H4 (cell line): ENCODE measurements at regions not wholly inside any gene's neighbourhood (a gene's known extent, or its start where the extent isn't known, plus 50 kb on each side); places are given as distances from the start of the nearest gene placed in this dataset.
"Not testable (repeated sequence)": the region's sequence is repeated elsewhere in the genome, so short reads cannot be mapped to it uniquely, and the experiment has no call there.

Experiments
- DNase-seq: peaks from one replicate; pipeline ENCODE4 v3.0.0-alpha.2; 2015; ENCODE audit warnings: low spot score

DNA sequence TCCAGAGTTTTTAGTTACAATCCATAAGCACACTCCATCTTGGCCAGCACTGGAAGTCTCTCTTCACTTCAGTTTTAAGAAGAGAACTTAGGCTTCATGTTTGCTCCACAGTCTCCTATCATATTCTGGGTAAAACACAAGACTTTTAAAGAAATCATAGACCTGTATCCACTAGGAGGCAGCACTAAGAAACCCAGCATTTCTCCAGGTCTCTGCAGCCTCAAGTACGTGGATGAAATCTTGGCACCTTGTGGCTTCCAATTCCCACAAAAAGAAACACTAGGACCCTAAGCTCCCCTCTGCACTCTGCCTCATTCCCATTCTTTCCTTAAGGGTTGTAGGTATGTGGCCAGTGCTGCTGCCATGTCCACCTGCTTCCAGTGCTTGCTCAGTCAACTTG lies 367.3 kb upstream of the CASK start:
- DNase-seq: peak; percentile 5

DNA sequence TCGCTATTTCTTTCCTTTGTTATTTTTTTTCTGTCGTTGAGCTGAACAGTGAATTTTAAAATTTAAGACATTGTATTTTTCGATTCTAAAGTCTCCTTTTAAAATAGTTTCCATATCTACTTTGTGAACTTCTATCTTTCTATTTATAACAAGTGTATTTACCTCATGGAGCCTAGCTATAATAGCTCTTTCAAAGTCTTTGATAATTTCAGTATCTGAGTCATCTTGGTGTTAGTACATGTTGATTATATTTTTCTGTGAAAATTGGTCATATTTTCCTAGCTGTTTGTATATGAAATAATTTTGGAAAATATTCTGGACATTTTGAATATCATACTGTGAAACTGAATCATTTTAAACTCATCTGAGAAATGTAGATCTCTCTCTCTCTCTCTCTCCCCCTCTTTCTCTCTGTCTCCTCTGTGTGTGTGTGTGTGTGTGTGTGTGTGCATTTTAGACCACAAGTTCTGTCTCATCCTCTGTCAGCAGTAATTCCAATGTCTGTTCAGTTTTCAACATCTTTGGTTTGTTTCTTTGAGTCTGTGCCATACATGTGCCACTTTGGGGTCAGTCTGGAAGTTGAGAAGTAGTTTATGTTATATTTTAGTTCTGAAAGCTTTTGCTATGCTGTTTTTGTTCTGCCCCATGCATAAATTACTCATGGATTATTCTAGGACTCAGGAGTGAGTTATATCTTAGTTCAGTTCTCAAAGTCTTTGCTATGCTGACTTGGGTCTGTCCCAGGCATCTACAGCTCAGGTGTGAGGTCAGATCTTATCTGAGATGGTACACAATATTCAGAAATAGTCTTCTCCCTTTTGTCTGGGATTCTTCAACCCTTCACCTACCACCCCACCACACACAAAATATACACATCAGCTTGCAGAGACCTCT lies 366.4 kb upstream of the CASK start:
- DNase-seq: no peak

DNA sequence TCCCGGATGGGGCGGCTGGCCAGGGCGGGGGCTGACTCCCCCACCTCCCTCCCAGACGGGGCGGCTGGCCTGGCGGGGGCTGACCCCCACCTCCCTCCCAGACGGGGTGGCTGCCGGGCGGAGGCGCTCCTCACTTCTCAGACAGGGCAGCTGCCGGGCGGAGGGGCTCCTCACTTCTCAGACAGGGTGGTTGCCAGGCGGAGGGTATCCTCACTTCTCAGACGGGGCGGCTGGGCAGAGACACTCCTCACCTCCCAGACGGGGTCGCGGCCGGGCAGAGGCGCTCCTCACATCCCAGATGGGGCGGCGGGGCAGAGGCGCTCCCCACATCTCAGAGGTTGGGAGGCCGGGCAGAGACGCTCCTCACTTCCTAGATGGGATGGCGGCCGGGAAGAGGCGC lies 362.3 kb upstream of the CASK start:
- DNase-seq: not testable (repeated sequence)

DNA sequence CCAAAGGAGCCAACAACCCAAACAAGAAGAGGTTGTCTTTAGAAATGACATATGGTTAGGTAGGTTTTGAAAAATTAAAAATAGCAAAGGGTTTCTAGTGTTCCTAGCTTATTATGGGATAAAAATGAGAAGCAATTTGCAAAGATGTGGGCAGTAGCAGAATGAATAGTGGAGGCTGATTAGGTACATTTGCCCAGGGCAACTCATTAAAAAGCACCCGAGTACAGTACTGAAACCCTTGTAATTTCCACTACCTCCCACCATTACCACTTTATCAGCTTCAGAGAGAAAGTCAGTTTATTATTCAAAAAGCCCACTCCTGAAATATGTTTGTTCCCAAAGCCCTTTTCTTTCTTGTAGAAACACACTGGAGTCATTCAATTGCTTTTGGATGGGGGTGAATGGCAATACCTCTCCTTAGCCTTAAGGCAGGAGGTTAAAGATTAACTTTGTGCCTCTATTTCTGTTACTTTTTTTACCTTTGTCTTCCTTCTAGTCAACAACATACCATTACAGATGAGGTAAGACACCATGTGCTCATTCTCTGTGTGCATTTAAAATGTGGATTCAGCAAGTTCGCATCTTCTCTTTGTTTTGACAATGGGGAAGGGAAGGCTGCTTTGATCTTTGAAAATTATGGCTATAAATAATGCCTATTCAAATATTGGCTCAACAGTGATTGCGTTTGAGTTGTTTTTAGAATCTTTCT lies 353.8 kb upstream of the CASK start:
- DNase-seq: no peak

DNA sequence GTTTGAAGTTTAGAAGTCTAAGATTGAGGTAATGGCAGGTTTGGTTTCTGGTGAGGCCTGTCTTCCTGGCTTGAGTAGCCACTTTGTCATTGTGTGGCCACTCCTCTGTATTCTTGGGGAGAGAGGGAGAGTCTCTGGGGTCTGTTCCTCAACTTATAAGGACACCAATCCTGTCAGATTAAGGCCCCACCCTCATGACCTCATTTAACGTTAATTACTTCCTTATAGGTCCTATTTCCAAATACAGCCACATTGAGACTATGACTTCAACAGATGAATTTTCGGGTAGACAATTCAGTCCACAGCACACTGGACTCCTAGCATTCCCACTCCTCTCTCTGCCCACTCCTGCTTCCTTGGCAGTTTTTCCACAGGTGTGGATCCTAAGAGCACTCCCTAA lies 350.8 kb upstream of the CASK start:
- no peak for DNase-seq

DNA sequence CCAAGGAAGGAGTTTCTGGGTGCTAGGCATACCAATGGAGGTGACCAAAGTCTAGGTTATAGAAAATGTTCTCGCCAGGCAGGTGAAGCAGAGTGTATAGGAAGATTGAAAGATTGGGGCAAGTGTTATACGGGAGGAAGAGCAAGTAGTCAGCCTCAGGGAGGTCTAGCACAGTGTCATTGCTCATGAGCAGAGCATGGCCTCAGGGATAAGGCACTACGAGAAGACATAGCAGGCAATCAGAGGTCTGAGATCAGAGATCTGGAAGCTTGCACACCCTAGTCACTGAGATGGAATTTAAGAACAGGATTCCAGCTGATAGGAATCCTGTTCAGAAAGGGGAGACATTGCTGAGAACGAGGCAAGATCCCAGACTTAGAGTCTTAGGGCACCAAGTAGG lies 350.0 kb upstream of the CASK start:
- DNase-seq: no peak

DNA sequence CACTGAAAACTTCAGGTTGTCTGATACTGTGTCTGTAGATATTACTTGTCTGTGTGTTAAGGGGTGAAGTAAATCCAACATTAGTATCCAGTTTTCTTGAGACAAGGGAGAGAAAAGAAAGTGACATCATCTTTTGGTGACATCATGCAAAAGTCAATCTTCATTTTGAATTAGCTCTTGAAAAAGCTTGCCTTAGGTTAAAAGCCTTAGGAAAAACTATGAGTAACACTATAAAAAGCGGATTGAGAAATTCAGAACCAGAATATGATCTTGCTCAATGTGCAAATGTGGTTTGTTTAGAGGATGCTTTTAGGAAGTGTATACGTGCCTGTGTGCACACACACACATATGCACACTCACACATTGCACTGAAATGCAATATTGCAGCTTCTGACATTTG lies 345.8 kb upstream of the CASK start:
- DNase-seq: peak; percentile 6

DNA sequence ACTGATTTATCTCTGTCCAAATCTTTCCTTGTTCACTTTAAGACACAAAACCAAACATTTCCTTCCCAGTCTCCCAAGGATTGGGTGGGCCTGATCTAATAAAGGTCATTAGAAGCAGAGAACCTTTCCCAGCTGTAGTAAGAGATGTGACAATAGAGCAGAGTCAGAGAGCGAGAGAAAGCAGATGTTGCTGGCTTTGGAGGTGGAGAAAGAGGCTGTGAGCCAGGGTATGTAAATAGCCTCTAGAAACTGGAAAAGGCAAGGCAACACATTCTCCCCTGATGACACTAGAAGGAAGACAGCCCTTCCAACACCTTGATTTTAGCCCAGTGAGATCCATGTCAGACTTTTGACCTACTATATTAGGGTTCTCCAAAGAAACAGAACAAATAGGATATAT lies 337.5 kb upstream of the CASK start:
- no peak for DNase-seq

DNA sequence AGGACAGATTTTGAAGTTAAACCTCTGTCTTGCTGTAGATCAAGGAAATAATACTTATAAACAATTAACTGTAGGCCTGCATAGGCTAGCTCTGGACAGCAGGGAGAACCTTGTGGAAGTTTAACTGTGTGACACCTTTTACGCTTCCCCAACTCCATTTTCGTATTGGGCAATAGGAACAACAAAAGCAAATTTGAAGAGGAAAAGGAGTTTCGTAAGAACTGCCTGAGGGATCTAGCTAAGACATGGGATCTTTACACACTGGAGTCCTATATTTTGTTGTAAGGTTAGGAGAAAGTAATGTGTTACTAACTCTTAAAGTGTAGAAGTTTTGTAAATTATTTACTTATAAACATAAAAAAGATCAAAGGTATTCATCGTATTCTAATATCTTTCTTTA lies 324.9 kb upstream of the CASK start:
- DNase-seq: peak; percentile 6

DNA sequence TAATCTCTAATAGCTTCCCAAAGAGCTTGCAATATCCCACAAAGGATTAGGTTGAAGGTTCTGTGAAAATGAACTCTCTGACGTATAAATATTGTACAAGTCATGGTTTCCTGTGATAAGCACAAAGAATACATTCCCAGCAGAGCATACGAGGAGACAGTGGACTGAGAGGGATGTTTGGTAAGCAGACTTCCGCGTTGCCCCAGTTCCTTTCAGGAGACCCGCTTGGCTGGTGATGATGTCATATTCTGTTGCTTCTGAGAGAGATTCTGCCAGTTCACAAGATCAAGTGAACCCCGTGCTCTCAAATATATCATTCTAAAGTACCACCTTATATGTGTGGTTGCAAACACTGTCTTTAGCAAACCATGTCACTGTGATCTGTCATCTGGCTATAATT lies 323.9 kb upstream of the CASK start:
- DNase-seq: peak; percentile 3

DNA sequence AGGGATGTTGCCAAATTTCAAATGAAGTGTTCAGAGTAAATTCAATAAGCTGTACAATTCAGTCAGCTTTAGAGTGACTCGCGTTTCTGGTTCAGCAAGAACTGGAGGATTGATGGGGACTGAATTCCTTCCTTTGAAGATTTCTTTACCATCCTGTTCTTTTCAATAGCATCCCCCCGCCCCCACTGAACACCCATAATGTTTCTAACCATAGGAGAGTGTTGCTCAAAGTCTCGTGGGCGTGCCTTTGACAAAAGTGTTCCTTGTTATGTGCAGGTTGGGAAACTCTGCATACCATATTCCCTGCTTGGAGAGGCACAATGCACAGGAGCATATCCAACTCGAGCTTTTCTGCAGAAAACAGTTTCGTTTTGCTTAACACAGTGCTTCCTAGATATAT lies 323.5 kb upstream of the CASK start:
- peak; percentile 2 for DNase-seq

DNA sequence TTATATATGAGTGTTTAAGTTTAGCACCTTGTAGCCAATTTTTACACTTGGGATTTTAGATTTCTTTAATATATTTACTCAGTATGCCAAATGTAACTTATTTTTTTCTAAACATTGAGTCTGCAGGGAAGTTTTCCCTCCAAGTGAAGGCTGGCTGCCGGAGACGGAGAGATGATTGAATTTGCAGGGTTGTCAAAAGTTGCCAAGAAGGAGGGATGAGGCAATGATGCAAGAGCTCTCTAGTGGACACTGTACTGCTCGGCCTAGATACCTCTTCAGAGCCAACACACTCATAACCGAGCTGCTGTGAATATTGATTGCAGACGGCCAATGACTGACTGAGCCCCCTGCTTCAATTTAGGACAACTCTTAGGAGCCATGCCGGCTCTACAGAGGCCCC lies 318.6 kb upstream of the CASK start:
- DNase-seq: no peak

DNA sequence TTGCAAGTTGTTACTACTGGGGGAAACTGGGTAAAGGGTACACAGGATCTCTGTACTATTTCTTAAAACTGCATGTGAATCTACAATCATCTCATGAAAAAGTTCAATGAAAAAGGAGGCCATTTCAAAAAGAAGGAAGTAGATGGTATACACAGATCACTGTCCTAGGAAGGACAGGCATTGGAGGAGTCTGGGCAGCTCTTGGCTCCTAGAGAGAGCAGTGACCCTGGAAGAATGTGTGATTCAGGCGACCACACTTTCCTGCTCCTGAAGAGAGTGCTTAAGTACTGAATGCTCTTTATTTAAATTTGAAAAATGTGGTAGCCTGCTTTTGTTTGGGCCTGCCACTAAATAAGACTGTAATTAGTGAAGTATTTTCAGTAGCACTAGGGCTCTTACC lies 318.1 kb upstream of the CASK start:
- DNase-seq: no peak

DNA sequence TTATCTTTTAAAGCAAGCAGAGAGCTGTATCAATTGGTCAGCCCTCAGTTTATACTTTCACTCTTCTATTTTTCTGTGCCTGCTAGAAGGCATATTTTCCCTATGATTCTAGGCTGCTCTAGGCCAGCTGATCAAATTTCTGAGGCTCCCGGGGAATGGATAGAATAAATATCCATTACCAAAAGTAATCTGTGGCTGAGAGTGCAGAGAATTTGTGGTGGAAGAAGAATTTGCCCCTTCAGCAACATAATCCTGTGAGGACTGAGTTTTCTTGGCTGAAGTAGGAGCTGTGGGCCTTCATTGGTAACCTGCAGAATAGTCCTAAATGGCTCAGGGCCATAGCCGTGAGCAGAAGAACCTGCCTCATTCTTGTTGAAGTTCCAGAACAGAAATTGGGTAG lies 314.6 kb upstream of the CASK start:
- peak; percentile 31 for DNase-seq

DNA sequence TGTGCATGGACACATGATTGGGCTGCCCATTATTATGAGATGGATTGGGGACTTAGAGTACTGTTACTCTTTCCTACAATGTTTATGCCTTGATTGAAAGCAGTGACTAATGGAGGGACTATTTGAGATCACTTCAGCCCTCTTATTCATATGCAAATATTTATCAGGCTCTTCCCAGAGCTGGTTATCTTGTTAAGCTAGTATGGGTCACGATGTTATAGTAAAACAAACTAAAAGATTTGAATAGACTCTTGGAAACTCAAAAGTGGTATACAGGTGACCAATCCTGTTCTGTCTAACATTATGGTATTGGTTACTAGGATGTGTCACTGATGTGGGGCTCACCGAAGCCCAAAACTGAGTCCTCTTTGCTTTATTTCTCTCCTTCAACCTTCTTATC lies 306.2 kb upstream of the CASK start:
- DNase-seq: no peak

DNA sequence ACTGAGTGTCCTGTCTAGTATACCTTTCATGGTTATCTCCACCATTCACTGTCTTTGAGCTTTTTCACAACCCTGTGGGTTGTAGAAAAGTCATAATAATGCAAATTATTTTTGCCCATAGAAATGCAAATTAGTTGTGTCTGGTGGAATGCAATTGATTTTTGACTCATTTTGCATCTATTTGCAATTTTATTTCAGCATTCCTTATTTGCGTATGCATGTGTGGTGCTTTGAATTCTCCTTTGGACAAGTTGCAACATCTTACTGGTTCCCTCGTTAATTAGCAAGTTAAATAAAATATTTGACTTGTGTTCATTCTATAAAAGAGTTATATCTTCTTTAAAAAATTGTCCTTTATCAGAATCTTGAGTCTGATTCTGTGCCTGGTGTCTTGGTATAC lies 297.3 kb upstream of the CASK start:
- no peak for DNase-seq

DNA sequence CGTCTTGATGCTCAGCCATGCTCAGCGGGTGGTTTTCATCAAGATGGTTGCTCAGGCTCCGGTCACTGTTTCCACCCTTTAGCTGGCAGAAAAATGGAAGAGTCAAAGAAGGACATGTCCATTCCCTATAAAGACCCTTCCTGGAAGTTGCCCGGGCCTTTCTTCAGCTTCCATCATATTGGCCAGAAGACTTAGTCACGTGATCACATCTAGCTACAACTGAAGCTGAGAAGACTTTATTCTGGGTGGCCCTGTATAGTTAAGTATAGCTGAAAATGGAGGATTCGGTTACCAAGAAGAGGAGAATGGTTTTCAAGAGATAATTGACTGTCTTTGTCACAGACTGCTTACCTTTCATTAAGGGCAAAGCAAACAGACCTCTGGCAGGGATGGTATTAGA lies 296.7 kb upstream of the CASK start:
- no peak for DNase-seq

DNA sequence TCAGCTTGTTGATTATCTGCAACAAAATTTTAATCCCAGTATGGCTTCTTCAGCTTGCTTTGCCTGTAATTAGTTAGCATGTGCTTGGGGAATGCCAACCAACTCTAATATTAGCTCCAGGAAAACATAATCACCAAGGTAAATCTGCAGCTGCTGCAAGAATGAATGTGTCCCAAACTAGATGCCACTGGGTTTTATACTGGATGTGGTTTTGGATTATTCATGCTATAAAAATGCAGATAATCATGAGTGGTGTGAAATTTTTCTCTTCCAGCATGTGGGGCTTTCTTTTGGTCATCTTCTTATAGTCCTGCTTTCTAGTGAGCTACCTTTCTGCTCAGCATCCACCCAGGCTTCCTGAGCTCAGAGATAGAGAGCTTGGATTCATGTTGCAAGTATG lies 295.9 kb upstream of the CASK start:
- DNase-seq: peak; percentile 2

DNA sequence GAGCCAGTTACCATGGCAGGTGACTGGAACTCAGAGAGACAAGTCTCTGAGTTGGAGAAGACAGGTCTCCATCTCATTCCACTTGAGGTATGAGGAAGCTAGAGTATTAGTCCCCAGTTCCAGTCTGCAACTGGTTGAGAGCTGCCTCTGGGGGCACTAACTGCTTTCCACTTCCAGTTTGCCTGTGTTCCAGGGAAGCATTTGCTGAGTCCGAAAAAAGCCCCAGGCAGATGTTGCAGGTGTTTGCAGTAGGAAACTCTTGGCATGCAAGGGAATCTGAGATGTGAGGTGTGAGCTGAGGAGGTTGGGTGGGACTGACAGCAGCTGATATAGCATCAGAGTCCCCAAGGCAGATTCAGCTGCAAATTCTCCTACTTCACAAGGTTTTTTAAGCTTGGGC lies 272.2 kb upstream of the CASK start:
- no peak for DNase-seq

DNA sequence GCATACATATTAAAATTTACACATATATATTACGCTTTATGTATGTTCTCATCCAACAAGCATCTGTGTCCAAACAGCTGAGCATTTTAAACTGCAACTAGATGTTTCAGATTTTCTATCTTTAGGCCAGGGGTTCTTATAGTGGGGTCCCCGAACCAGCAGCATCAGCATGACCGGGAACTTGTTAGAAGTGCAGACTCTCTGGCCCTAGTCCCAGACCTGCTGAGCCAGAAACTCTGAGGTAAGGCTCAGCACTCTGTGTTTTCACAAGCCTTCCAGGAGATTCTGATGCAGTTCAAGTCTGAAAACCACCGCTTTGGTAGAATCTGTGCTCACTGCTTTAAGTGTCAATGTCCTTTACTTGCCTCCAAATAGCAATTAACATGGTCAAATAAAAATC lies 266.2 kb upstream of the CASK start:
- no peak for DNase-seq

DNA sequence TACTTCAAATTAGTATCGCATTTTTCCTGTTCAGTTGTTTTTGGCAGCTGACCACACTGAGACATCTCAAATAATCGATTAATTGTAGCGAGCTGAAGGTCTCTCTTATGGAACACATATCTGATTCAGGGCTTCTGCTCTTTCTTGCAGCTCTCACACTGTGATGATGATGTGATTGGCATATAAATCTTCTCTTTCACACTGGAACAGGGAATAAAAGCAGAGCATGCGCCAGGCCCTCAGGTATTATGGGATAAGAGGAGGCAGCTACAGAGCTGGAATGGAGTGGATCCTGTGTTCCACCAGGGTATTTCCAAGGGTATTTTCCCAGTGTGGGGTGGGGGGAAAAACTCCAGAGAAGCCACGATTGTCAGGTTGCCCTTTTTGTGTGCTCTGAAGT lies 265.4 kb upstream of the CASK start:
- DNase-seq: no peak

DNA sequence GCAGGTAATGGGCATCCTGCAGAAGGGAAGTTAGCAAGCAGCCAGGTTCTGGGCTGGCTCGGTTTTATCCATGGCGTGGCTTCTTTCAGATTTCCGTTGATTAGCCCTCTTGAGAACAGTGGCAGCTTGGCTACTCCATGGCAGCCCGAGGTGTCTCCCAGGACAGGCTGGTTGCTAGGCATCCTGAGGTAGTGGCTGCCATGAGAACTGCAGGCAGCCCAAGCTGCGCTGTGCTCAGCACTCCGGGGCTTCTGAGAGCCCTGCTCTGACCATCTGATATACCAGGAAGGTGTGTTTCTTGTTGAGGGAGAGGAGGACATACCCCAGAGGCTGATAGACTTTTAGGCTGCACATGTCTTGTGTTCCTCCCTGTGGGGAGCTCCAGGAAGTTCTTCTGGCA lies 253.4 kb upstream of the CASK start:
- DNase-seq: no peak

DNA sequence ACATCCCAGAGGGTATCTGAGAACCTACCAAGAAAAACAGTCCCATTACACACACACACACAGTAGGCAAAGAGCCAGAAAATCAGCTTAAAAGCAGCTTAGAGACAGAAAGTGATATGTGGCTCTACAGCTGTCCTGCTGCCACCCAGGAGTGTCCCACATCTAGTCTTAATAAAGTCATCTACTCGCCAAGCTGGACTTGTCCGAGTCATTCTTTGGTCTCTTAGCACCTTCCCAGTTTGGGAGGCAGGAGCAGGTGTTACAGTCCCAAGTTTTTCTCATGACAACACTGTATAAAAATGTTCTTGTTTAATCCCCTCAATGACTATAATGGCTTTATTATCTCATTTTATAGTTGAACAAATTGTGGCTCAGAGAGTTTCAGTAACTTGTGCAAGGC lies 252.5 kb upstream of the CASK start:
- no peak for DNase-seq

DNA sequence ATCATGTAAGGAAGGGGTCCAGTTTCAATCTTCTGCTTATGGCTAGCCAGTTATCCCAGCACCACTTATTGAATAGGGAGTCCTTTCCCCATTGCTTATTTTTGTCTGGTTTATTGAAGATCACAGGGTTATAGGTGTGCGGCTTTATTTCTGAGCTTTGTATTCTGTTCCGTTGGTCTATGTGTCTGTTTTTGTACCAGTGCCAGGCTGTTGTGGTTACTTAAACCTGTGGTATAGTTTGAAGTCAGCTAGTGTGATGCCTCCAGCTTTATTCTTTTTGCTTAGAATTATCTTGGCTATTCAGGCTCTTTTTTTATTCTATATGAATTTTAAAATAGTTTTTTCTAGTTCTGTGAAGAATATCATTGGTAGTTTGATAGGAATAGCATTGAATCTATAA lies 234.6 kb upstream of the CASK start:
- not testable (repeated sequence) for DNase-seq
